GM12878 (cell line): ENCODE measurements at regions not wholly inside any gene's neighbourhood (a gene's known extent, or its start where the extent isn't known, plus 50 kb on each side); places are given as distances from the start of the nearest gene placed in this dataset.

Source experiments
- ATAC-seq: fragments of 200-7000 bp; cut with Tn5 transposase; 3 replicates; pipeline ENCODE4 v1.9.1; 2020; ENCODE audit warnings: mild to moderate bottlenecking, moderate library complexity
- BruUV-seq: library from RNA; stranded (reverse); fragments of 400-500 nt; replicated peaks from 2 replicates; lab custom pipeline; 2021; lab: Mats Ljungman, UMichigan
- CTCF ChIA-PET: fragments of 300-600 bp; sonication (Branson Sonifier 250); formaldehyde crosslinking; extraction: SDS; loops from one replicate; lab custom pipeline; 2021; ENCODE audit warnings: inconsistent platforms; lab: Yijun Ruan, JAX
- POLR2A ChIA-PET: fragments of 350-600 bp; formaldehyde crosslinking; extraction: SDS; loops from one replicate; lab custom pipeline; 2021; ENCODE audit warnings: inconsistent platforms; lab: Charles Lee
- RAD21 ChIA-PET: fragments of 300-600 bp; sonication (Branson Sonifier 250); formaldehyde crosslinking; loops from one replicate; lab custom pipeline; 2023; ENCODE audit warnings: antibody characterized with exemption; ENCODE audit not compliant: unreplicated experiment; lab: Charles Lee
- SMC1A ChIA-PET: fragments of 300-600 bp; sonication (Branson Sonifier 250); formaldehyde crosslinking; loops from one replicate; lab custom pipeline; 2023; ENCODE audit not compliant: unreplicated experiment, uncharacterized antibody; lab: Charles Lee
- DNase-seq: peaks from one replicate; pipeline ENCODE4 v3.0.0-alpha.2; 2011; ENCODE audit warnings: low read depth, low spot score
- FAIRE-seq: peaks from 3 replicates; lab custom pipeline; 2011; peaks lifted over from hg19 to GRCh38; lab: Jason Lieb, UNC
- H2AFZ ChIP-seq: 2 replicates; pipeline ENCODE4 v1.6.0; 2011; ENCODE audit warnings: low read depth, low read length, control low read depth; ENCODE audit not compliant: control insufficient read depth
- H3K27ac ChIP-seq: 2 replicates; pipeline ENCODE4 v1.5.1; 2011; ENCODE audit warnings: control low read depth; ENCODE audit not compliant: control insufficient read depth, insufficient read depth
- H3K27me3 ChIP-seq, 2 experiments: replicated peaks in 1 of 2; 2 replicates each; pipeline versions ENCODE4 v1.6.0 to v1.6.1; 2011; ENCODE audit warnings: low read length in 1 of 2; ENCODE audit not compliant: control insufficient read depth in 2 of 2, insufficient read depth in 2 of 2
- H3K36me3 ChIP-seq, 2 experiments: 2 replicates each; pipeline ENCODE4 v1.5.1; 2011; ENCODE audit warnings: low read length in 1 of 2; ENCODE audit not compliant: control insufficient read depth in 2 of 2, insufficient read depth in 2 of 2
- H3K4me1 ChIP-seq: 2 replicates; pipeline ENCODE4 v1.6.1; 2011; ENCODE audit warnings: mild to moderate bottlenecking, low read length, moderate library complexity, mixed read lengths; ENCODE audit not compliant: control insufficient read depth, insufficient read depth
- H3K4me2 ChIP-seq: 2 replicates; pipeline ENCODE4 v1.6.0; 2011; ENCODE audit warnings: control low read depth; ENCODE audit not compliant: control insufficient read depth, insufficient read depth
- H3K4me3 ChIP-seq: fragments of 200-600 bp; sonication (generic); 2 replicates; pipeline ENCODE4 v1.5.1; 2016
- H3K79me2 ChIP-seq: 2 replicates; pipeline ENCODE4 v1.6.0; 2011; ENCODE audit warnings: low read length; ENCODE audit not compliant: control insufficient read depth, insufficient read depth
- H3K9ac ChIP-seq: 2 replicates; pipeline ENCODE4 v1.8.0; 2011; ENCODE audit warnings: low read length, control low read depth, mixed read lengths; ENCODE audit not compliant: control insufficient read depth, insufficient read depth
- H3K9me3 ChIP-seq: replicated peaks from 3 replicates; pipeline ENCODE4 v1.5.1; 2011; ENCODE audit warnings: mild to moderate bottlenecking, low read length; ENCODE audit not compliant: control insufficient read depth, insufficient read depth
- H4K20me1 ChIP-seq: 2 replicates; pipeline ENCODE4 v1.6.0; 2011; ENCODE audit not compliant: control insufficient read depth, insufficient read depth
- CUX1 ChIP-seq: IDR thresholded peaks from 2 replicates; pipeline ENCODE4 v1.6.1; 2012; ENCODE audit warnings: improper control_type of control experiment, low read depth, low read length; ENCODE audit not compliant: insufficient replicate concordance
- EED ChIP-seq: sonication (generic); IDR thresholded peaks from 2 replicates; pipeline ENCODE4 v1.6.1; 2016; ENCODE audit warnings: antibody characterized with exemption, low read depth
- MEF2B ChIP-seq: fragments of 450-650 bp; IDR thresholded peaks from 2 replicates; pipeline ENCODE4 v1.6.1; 2018; ENCODE audit warnings: mild to moderate bottlenecking, moderate library complexity; ENCODE audit not compliant: partially characterized antibody, poor library complexity, severe bottlenecking
- PAX8 ChIP-seq: fragments of 450-650 bp; IDR thresholded peaks from 2 replicates; pipeline ENCODE4 v1.6.1; 2017; ENCODE audit warnings: mild to moderate bottlenecking, moderate library complexity
- PML ChIP-seq: IDR thresholded peaks from 2 replicates; pipeline ENCODE4 v1.6.1; 2012; ENCODE audit warnings: low read length, inconsistent platforms
- RBBP5 ChIP-seq: fragments of 200-600 bp; sonication (generic); conservative IDR thresholded peaks from 2 replicates; pipeline ENCODE4 v1.6.1; 2016
- RUNX3 ChIP-seq: IDR thresholded peaks from 2 replicates; pipeline ENCODE4 v1.6.1; 2012; ENCODE audit warnings: low read length, inconsistent platforms
- SMARCA5 ChIP-seq: fragments of 450-650 bp; IDR thresholded peaks from 2 replicates; pipeline ENCODE4 v1.6.1; 2017; ENCODE audit warnings: mild to moderate bottlenecking
- SREBF2 ChIP-seq: IDR thresholded peaks from 2 replicates; pipeline ENCODE4 v1.6.1; 2012; ENCODE audit warnings: mild to moderate bottlenecking, low read length
- ZNF687 ChIP-seq: fragments of 450-650 bp; IDR thresholded peaks from 2 replicates; pipeline ENCODE4 v1.6.1; 2017; ENCODE audit warnings: mild to moderate bottlenecking, moderate library complexity
- WGBS: methylation state at CpG from one replicate; pipeline ENCODE4 v1.1.6; 2016; ENCODE audit warnings: low lambda C conversion rate; ENCODE audit not compliant: insufficient replicate concordance, insufficient coverage; ENCODE audit errors: missing lambda C conversion rate; 5-methylcytosine and 5-hydroxymethylcytosine counted together
- in situ Hi-C: fragments of 300-500 bp; cut with MboI; formaldehyde crosslinking; loops from 9 replicates; pipeline ENCODE4 v1.14.3; 2018; ENCODE audit warnings: mixed read lengths
- intact Hi-C: fragments of 100-400 bp; cut with micrococcal nuclease; formaldehyde crosslinking; loops from one replicate; pipeline ENCODE4 v1.14.2; 2022; ENCODE audit not compliant: unreplicated experiment

GRCh38 chr7:15018981-15019380, 116.4 kb upstream of the DGKB start:
- RAD21 ChIA-PET, result interaction anchor here (1.6 kb wide), 1 partner anchor 301 kb away, joined by 5 read pairs; no protein-coding TSS in a partner anchor
- Histone ChIP-seq H3K4me1 (no peaks in the 10 kb centered on the region), H3K27ac (no peak overlapping the region), H3K36me3 (no peaks in the 10 kb centered on the region), H3K4me3 (no peak overlapping the region), H3K4me2 (no peak overlapping the region), H4K20me1 (no peaks in the 10 kb centered on the region)
- FAIRE-seq (no peak), DNase-seq (no peak), ATAC-seq (no peak)
- TF ChIP-seq SMARCA5 (no peak), RUNX3 (no peak), RBBP5 (no peak), ZNF687 (no peak), PML (no peak), EED (no peak), PAX8 (no peak), CUX1 (no peak), SREBF2 (no peak), MEF2B (no peak)
- TF ChIP-seq, all 136 proteins: peak for 0
- WGBS, result 15% methylated on average over 2 of the region's 2 CpGs
- SMC1A ChIA-PET, result interaction anchor here (0.6 to 2.0 kb wide), 6 partner anchors 9 to 342 kb away, joined by 3 to 10 read pairs (median 4); no protein-coding TSS in a partner anchor
- POLR2A ChIA-PET, result no interaction called here
- in situ Hi-C loops (loop anchor here (5.0 to 25.0 kb wide), 2 partner anchors 302 to 1732 kb away; no protein-coding TSS in a partner anchor), intact Hi-C loops (no loop called here)
- Histone ChIP-seq H2AFZ (no peak overlapping the region), H3K27me3 (no peaks in the 10 kb centered on the region; a peak in 1 of 4 replicates), H3K9me3 (no peaks in the 10 kb centered on the region), H3K79me2 (no peaks in the 10 kb centered on the region), H3K9ac (no peak overlapping the region)
- CTCF ChIA-PET, result interaction anchor here (1.0 to 2.0 kb wide), 5 partner anchors 9 to 328 kb away, joined by 3 to 9 read pairs (median 7); no protein-coding TSS in a partner anchor
- no TSS peak for BruUV-seq
